Left cardiac atrium (tissue), 4 donors: ENCODE measurements at regions not wholly inside any gene's neighbourhood (a gene's known extent, or its start where the extent isn't known, plus 50 kb on each side); places are given as distances from the start of the nearest gene placed in this dataset.

Experiments
- ATAC-seq, 2 donors: fragments of 200-7000 bp; cut with Tn5 transposase; one replicate each; pipeline ENCODE4 v1.9.1; 2020; ENCODE audit warnings: mild to moderate bottlenecking in 2 of 2, moderate library complexity in 2 of 2
- DNase-seq: peaks from one replicate; pipeline ENCODE4 v3.0.0-alpha.2; 2020
- intact Hi-C, 2 donors: fragments of 100-400 bp; cut with DNase I; formaldehyde crosslinking; loops; one replicate each; pipeline versions ENCODE4 v1.14.1 to v1.15.1; 2022 to 2023
- donor health status: DM: no; HTN: yes; CAD: no.
- donor health status: DM: no; HTN: yes; CAD: no; lungs with severe emphysema.
- donor health status: DM: yes; HTN: yes; CAD: no.
- donor health status: Dilated cardiomyopathy.

- intact Hi-C loops, result no loop called here
- ATAC-seq (peak in 1 of 2 donors; percentile 73), DNase-seq (peak; percentile 55)
Measured at GRCh38 chr11:115580927-115581680, 76.9 kb upstream of the CADM1 start.

DNA sequence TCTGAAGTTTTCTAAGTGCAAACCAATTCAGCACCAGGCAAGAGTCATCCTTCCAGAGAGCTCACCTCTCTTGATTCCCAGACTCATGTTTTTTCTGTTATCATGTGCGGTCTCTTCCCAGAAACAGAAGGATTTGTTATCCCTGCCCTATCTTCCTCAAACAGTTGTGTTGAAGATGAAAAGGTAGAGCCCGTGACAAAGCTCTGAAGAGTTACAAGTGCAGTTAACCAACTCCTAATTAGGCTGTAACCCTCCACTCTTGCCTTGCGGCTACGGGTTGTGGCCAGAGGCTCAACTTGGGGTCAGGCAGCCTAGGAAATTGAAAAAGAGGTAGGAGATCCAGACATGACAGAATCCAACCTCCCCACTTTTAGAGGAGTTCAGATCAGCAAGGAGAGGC is 76.2 kb upstream of the CADM1 start:
- no peak for ATAC-seq
- intact Hi-C loops, result no loop called here
- no peak for DNase-seq

DNA sequence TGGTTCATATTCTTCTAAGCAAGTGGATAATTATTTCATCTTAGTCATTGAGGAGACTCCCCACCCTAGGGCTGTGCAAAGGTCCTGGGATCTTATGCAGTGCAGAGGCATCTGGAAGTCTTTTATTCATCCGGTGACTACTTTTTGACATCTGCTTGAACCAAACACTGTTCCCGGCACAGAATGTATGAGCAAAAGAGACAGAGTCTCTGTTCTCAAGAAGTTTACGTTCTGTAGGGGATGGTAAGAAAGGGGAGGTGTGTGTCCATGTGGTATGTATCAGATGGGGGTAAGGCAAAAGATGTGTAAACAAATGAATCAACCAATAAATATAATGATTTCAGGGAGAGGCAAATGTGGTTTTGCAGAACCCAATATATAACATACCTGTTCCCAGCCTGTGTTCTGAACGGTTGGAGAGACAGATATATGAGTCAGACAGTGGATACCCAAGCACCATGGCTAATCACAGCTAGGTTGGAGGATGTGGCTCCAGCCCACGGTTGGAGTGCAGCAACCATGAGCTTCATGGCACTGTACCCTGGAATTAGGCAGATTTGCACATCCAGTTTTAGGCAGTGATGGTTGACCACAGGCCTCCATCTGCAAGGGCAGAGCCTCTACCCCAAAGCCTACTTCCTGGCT is 75.1 kb upstream of the CADM1 start:
- intact Hi-C loops, result no loop called here
- ATAC-seq (no peak), DNase-seq (no peak)

DNA sequence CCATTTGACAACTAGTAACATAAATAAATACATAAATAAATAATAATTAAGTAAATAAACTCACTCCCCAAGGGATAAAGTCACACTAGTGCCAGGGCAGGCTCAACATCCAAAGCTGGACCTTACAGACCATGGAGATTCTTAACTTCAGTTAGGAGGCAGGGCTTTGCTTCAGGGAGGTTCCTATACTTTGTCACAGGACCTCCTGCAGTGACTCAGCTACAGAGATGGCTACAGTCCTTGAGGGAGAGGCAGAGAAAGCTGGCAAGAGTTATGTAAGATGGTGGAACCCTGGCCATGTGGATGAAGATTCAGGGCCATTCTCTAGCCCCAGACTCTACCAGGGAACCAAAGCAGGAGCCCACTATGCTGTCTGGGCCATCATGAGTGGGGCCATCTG is 74.1 kb upstream of the CADM1 start:
- ATAC-seq (no peak), DNase-seq (no peak)
- intact Hi-C loops, result no loop called here

DNA sequence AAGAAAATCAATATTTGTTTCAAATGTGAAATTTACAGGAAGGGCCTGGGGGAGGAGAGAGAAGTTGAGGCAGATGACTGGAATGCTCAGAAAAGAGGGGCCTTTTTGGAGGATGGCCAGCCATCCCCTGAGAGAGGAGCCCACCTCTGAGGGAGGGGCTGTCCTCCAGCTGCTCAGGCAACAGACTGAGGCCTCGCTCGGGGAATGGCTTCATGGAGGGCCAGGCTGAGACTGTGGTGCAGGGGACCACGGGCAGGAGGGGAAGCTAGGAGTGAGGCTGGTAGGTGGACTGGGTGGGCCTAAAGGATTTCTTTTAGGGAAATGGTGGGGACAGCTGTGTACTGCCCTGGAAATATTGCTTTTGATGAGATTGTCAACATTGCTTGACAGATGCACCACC is 73.5 kb upstream of the CADM1 start:
- no peak for ATAC-seq

DNA sequence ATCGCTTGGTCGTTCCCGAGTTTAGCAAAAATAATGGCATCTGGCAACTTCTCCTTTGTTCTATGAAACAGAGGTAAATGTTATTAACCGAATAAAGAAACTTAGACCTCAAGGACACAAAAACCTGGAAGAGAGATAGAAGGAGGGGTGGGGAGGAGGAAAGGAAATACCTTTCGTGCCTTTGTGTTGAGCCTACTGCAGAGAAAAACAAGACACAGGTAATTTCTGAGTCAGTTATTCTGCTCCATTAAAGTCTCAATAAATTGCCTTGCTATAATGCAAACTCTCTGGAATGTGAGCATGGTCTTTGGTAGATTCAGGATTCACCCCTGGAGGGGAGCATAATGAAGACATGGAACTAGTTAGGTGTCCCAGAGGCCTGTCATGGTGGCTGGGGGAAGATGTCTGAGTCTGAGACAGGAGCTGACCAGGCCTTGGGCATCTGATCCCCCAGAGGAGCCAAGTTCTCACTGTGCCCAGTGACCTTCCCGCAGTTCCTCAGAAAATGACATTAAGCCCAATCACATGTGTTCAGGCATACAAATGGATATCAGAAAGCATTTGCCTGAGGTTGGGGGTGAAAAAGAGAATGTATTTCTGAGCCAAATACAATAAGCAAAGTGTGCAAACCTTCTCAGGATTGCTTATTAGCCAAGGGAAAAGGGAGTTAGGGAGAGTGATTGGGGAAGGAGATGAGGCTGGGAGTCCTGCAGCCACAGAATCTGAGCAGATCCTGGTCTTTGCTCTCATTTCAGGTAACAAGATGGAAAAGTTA is 72.6 kb upstream of the CADM1 start:
- ATAC-seq, result no peak
- intact Hi-C loops, result no loop called here
- no peak for DNase-seq

More for the DNA sequence above, 73.5 kb upstream of the CADM1 start:
- intact Hi-C loops, result no loop called here
- no peak for DNase-seq

- intact Hi-C loops, result no loop called here
- DNase-seq (no peak), ATAC-seq (no peak)
Measured at GRCh38 chr11:115572551-115572950, 68.3 kb upstream of the CADM1 start.

DNA sequence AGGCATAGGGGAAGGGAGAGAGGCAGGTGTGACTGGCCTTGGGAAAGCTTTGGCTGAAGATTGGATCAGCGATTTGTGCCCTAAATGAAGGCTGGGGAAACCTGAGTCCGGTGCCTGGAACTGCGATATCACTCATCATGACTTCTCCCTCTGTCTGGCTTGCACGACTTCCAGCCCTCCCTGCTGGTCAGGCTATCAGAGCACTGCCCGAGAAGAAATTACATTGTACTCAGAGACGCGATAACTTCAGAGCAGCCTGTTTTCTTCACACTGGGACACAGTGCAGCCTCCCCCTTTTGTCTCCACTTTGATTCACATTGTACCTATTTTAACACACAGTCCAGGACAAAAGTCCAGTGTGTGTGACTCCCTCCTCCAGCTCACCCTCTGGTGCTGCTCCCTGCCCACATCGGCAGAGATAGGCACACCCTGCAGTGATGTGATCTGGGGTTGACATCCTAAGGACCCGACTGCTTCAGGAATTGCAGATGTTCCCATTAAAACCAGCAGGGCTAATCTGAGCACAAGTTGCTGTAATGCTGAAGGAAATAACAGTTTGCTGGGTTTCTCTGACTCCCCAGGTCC is 62.1 kb upstream of the CADM1 start:
- intact Hi-C loops, result no loop called here
- DNase-seq, result no peak
- peak in 1 of 2 donors; percentile 37 for ATAC-seq

DNA sequence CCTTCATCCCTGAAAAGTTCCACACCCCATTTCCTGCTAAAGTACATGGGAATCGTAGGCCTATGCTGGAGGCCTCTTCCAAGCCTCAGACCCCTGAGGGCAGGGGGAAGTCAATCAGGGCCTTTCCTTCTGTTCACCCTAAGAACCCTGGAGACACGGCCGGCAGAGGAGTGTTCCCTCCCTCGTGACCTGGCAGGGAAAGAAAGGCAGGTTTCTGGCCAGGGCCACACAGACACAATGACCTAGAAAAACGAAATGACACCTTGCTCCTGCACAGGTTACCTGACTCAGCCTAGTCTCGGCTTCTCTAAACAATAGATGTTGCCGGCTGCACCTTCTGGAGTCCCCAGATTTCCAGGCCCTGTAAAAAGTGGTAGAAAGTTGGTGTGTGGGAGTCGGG is 60.6 kb upstream of the CADM1 start:
- intact Hi-C loops, result no loop called here
- DNase-seq, result no peak
- no peak for ATAC-seq

DNA sequence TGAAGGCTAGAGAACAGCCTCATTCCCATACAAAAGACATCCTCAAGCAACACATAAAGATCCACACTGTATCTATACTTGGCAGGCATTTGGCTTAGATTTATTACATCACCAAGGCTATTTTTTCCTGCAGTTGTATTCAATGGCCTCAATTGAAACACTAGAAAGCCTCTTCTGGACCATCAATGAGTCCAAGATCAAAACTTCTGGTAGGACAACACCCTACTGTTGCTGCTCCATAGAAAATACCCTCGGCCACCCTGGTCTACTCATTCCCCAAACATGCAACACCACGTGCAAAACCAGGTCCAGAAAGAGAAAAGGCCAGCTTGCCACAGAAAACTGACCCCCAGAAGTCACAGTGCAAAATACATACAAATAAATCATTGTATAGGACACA is 56.9 kb upstream of the CADM1 start:
- no peak for ATAC-seq
- DNase-seq, result no peak
- intact Hi-C loops, result no loop called here

DNA sequence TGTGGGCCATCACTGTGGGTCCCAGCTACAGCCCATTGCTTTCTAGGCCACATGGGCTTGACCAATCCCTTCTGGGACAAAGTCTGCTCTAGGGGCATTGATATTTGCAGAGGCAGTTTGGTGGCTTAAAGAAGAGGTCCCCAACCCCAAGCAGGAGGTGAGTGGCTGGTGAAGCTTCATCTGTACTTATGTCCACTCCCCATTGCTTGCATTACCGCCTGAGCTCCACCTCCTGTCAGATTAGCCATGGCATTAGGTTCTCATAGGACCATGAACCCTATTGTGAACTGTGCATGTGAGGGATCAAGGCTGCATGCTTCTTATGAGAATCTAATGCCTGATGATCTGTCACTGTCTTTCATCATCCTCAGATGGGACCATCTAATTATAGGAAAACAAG is 54.4 kb upstream of the CADM1 start:
- DNase-seq (no peak), ATAC-seq (no peak)
- intact Hi-C loops, result no loop called here

- DNase-seq (no peak), ATAC-seq (no peak)
- intact Hi-C loops, result no loop called here
Measured at GRCh38 chr11:115557681-115558080, 53.5 kb upstream of the CADM1 start.

- DNase-seq, result no peak
Measured at GRCh38 chr11:115556984-115557383, 52.8 kb upstream of the CADM1 start.

DNA sequence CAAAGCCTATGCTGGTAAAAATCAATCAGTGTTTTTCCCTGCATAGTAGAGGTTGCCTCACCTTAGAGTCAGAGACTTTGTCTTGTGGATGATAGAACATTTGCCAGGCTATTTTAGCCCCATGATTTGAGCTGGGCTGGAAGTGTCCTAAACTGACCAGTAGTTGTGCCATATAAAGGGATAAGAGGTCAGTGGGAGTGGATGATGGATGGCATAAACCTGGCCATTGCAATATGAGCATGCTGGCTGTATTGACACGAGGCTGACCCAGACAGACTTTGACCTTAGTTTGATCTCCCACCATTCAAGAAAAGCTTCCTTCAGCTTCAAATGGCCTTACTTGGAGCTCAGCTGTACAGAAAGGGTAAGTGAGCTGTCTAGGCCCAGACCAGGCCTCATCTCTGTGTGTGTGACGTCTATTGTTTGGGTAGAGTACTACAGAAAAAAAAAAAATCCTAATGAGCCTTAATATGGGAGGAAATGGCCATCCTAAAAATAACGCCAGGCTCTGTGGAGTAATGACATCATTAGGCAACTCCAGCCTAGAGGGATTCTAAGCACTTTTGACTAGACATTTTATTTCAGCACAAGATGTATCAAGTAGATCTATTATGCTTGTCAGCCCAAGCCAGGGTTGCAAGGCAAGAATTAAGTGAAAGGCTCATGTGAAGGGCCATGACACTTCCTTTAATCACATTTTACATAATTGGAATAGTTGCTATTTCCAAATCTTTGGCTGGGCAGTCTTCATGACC is 51.3 kb upstream of the CADM1 start:
- no peak for DNase-seq
- ATAC-seq, result peak in 1 of 2 donors; percentile 85

More at GRCh38 chr11:115556984-115557383, 52.8 kb upstream of the CADM1 start:
- no peak for ATAC-seq
- intact Hi-C loops, result no loop called here

More for the DNA sequence above, 51.3 kb upstream of the CADM1 start:
- intact Hi-C loops, result no loop called here
